Pancreas (tissue), 10 donors: ENCODE measurements at regions not wholly inside any gene's neighbourhood (a gene's known extent, or its start where the extent isn't known, plus 50 kb on each side); places are given as distances from the start of the nearest gene placed in this dataset.
A peak's percentile ranks its signal among the peaks of the same experiment; 100 is the strongest.

Experiments used
- ATAC-seq, 4 donors: fragments of 200-7000 bp; cut with Tn5 transposase; one replicate each; pipeline versions ENCODE4 v1.8.0 to v1.9.1; 2020; ENCODE audit warnings: mild to moderate bottlenecking in 4 of 4, moderate library complexity in 4 of 4
- DNase-seq, 6 donors: peaks; one replicate each; pipeline ENCODE4 v3.0.0-alpha.2; 2020
- FAIRE-seq: peaks from 2 replicates; lab custom pipeline; 2012; peaks lifted over from hg19 to GRCh38; lab: Jason Lieb, UNC
- H3K27ac ChIP-seq, 4 donors: fragments of 200-600 bp; sonication (generic); 1 replicate in 3 of 4; 2 replicates in 1 of 4; pipeline versions ENCODE4 v1.5.0 to v1.8.0; 2020
- H3K27me3 ChIP-seq, 4 donors: fragments of 200-600 bp; one replicate each; pipeline ENCODE4 v1.8.0; 2021
- H3K36me3 ChIP-seq, 3 donors: fragments of 200-600 bp; sonication (generic) in 1 of 3; one replicate each; pipeline versions ENCODE4 v1.5.0 to v1.8.0; 2020 to 2021
- H3K4me1 ChIP-seq, 3 donors: fragments of 200-600 bp; one replicate each; pipeline ENCODE4 v1.8.0; 2021
- H3K4me3 ChIP-seq, 4 donors: fragments of 200-600 bp; sonication (generic) in 2 of 4; one replicate each; pipeline versions ENCODE4 v1.5.0 to v1.8.0; 2020 to 2021
- H3K9me3 ChIP-seq, 4 donors: fragments of 200-600 bp; one replicate each; pipeline ENCODE4 v1.8.0; 2021
- CTCF ChIP-seq, 4 donors: fragments of 200-600 bp; sonication (generic) in 3 of 4; IDR thresholded peaks; one replicate each; pipeline versions ENCODE4 v1.5.0 to v1.8.0; 2021; ENCODE audit warnings: antibody characterized with exemption in 4 of 4
- WGBS, 2 donors: extraction: QIAGEN DNeasy Blood & Tissue Kit; methylation state at CpG; one replicate each; pipeline ENCODE4 v1.1.7; 2013; 5-methylcytosine and 5-hydroxymethylcytosine counted together
- intact Hi-C, 3 donors: fragments of 100-400 bp; cut with DNase I; formaldehyde crosslinking; loops; one replicate each; pipeline versions ENCODE4 v1.11.1 to v1.14.2; 2022
- donor health status: healthy with polysubstance abuse.
- donor health status: DM: no; HTN: no; CAD: no; lungs with moderate emphysema.
- donor health status: DM: no; HTN: no; CAD: no.
- donor health status: control.
- donor health status: control.
- donor health status: Bipolar disorder and iron deficiency.
- donor health status: DM: yes; HTN: yes; CAD: no.
- donor health status: DM: no; HTN: no; CAD: no.
- donor health status: DM: no; HTN: no; CAD: no.
- donor health status: DM: yes; HTN: yes; CAD: no.

GRCh38 chr12:126487431-126487980 lies 1422.3 kb downstream of the AACS start:
- H3K27me3 ChIP-seq: no peaks in the 10 kb centered on the region

GRCh38 chr12:126488806-126489205 lies 1423.6 kb downstream of the AACS start:
- ATAC-seq: no peak
- TF ChIP-seq CTCF (IDR thresholded peaks at IDR 0.05): no peak
- intact Hi-C loops: no loop called here

More at GRCh38 chr12:126487431-126487980, 1422.3 kb downstream of the AACS start:
- no peak for ATAC-seq
- no peak for TF ChIP-seq CTCF (IDR thresholded peaks at IDR 0.05)
- intact Hi-C loops: no loop called here
- no peak for DNase-seq
- no peaks in the 10 kb centered on the region for H3K9me3 ChIP-seq
- no peak for FAIRE-seq
- H3K27ac ChIP-seq: no peak overlapping the region
- WGBS, 2 donors: 91 to 95% methylated on average over 4 of the region's 4 CpGs
- H3K4me1 ChIP-seq: peaks cover 0 to 4% (median 0%) of the 10 kb centered on the region in 3 donors
- no peaks in the 10 kb centered on the region for H3K36me3 ChIP-seq
- no peak overlapping the region for H3K4me3 ChIP-seq

GRCh38 chr12:126492181-126492580 lies 1426.9 kb downstream of the AACS start:
- no peak for FAIRE-seq
- H3K27me3 ChIP-seq: no peaks in the 10 kb centered on the region
- 45 to 46% methylated on average over 7 of the region's 7 CpGs for WGBS, 2 donors
- no peak overlapping the region for H3K27ac ChIP-seq
- H3K4me1 ChIP-seq: no peaks in the 10 kb centered on the region
- no peak overlapping the region for H3K4me3 ChIP-seq
- intact Hi-C loops: no loop called here
- ATAC-seq: peak in 1 of 4 donors; percentile 24
- DNase-seq: no peak
- no peak for TF ChIP-seq CTCF (IDR thresholded peaks at IDR 0.05)
- no peaks in the 10 kb centered on the region for H3K9me3 ChIP-seq
- no peaks in the 10 kb centered on the region for H3K36me3 ChIP-seq

More at GRCh38 chr12:126488806-126489205, 1423.6 kb downstream of the AACS start:
- H3K27ac ChIP-seq: no peak overlapping the region
- H3K4me1 ChIP-seq: no peaks in the 10 kb centered on the region
- 85% methylated on average over 3 of the region's 3 CpGs for WGBS, 2 donors
- H3K27me3 ChIP-seq: no peaks in the 10 kb centered on the region
- no peak for DNase-seq
- H3K9me3 ChIP-seq: no peaks in the 10 kb centered on the region
- no peak overlapping the region for H3K4me3 ChIP-seq
- no peaks in the 10 kb centered on the region for H3K36me3 ChIP-seq
- FAIRE-seq: no peak

GRCh38 chr12:126493366-126494108 lies 1428.3 kb downstream of the AACS start:
- FAIRE-seq (no peak), DNase-seq (no peak), ATAC-seq (peak in 1 of 4 donors; percentile 26)
- intact Hi-C loops: no loop called here
- Histone ChIP-seq H3K36me3 (no peaks in the 10 kb centered on the region), H3K4me1 (no peaks in the 10 kb centered on the region), H3K27ac (no peak overlapping the region), H3K9me3 (no peaks in the 10 kb centered on the region), H3K4me3 (no peak overlapping the region), H3K27me3 (no peaks in the 10 kb centered on the region)
- 69 to 70% methylated on average over 6 of the region's 6 CpGs for WGBS, 2 donors
- TF ChIP-seq CTCF (IDR thresholded peaks at IDR 0.05): no peak

GRCh38 chr12:126496201-126496600 lies 1431.0 kb downstream of the AACS start:
- no peak overlapping the region for H3K4me3 ChIP-seq
- H3K4me1 ChIP-seq: no peaks in the 10 kb centered on the region
- TF ChIP-seq CTCF (IDR thresholded peaks at IDR 0.05): no peak
- H3K9me3 ChIP-seq: no peaks in the 10 kb centered on the region
- FAIRE-seq: no peak
- no peak for DNase-seq
- no peaks in the 10 kb centered on the region for H3K27me3 ChIP-seq
- H3K27ac ChIP-seq: no peak overlapping the region
- WGBS, 2 donors: 84 to 86% methylated on average over 3 of the region's 3 CpGs
- intact Hi-C loops: no loop called here
- H3K36me3 ChIP-seq: no peaks in the 10 kb centered on the region
- no peak for ATAC-seq
